ENCODE measurements at regions not wholly inside any gene's neighbourhood (a gene's known extent, or its start where the extent isn't known, plus 50 kb on each side); places are given as distances from the start of the nearest gene placed in this dataset.

GRCh38 chr20:34163307-34163706, 51.3 kb upstream of the EIF2S2 start:
- DNase-seq = no peak
- Histone ChIP-seq H3K36me3 (ENCODE audit: insufficient read depth, low read length) (no peaks in the 10 kb centered on the region), H3K9me2 (replicated peaks; ENCODE audit: insufficient read depth, low read length) (no peaks in the 10 kb centered on the region), H3K79me2 (ENCODE audit: low read length) (no peaks in the 10 kb centered on the region), H3K9me3 (ENCODE audit: low read length) (no peaks in the 10 kb centered on the region), H3K4me1 (ENCODE audit: low read length) (no peaks in the 10 kb centered on the region), H2AFZ (ENCODE audit: low read length) (no peak overlapping the region), H3K4me2 (ENCODE audit: low read depth, low read length, poor library complexity, severe bottlenecking) (no peak overlapping the region), H3K27ac (ENCODE audit: low read length) (no peak overlapping the region), H3K9ac (ENCODE audit: low read length) (no peak overlapping the region), H3K27me3 (ENCODE audit: low read length) (no peaks in the 10 kb centered on the region), H4K20me1 (ENCODE audit: insufficient read depth, low read depth, low read length) (no peaks in the 10 kb centered on the region), H3K4me3 (ENCODE audit: low read length) (no peak overlapping the region)

- Histone ChIP-seq H3K4me2 (ENCODE audit: low read depth, low read length, poor library complexity, severe bottlenecking) (no peak overlapping the region), H3K4me1 (ENCODE audit: low read length) (no peaks in the 10 kb centered on the region), H3K4me3 (ENCODE audit: low read length) (no peak overlapping the region), H3K9me2 (replicated peaks; ENCODE audit: insufficient read depth, low read length) (no peaks in the 10 kb centered on the region), H3K9ac (ENCODE audit: low read length) (no peak overlapping the region), H3K27ac (ENCODE audit: low read length) (no peak overlapping the region), H3K27me3 (ENCODE audit: low read length) (no peaks in the 10 kb centered on the region), H4K20me1 (ENCODE audit: insufficient read depth, low read depth, low read length) (no peaks in the 10 kb centered on the region), H3K79me2 (ENCODE audit: low read length) (no peaks in the 10 kb centered on the region), H3K36me3 (ENCODE audit: insufficient read depth, low read length) (no peaks in the 10 kb centered on the region), H2AFZ (ENCODE audit: low read length) (no peak overlapping the region), H3K9me3 (ENCODE audit: low read length) (no peaks in the 10 kb centered on the region)
- no peak for DNase-seq
Observed at GRCh38 chr20:34164381-34164984, 52.4 kb upstream of the EIF2S2 start.

GRCh38 chr20:34165018-34165619, 53.1 kb upstream of the EIF2S2 start:
- H2AFZ ChIP-seq (ENCODE audit: low read length) = no peak overlapping the region
- no peak overlapping the region for H3K4me2 ChIP-seq (ENCODE audit: low read depth, low read length, poor library complexity, severe bottlenecking)
- no peak overlapping the region for H3K4me3 ChIP-seq (ENCODE audit: low read length)
- no peaks in the 10 kb centered on the region for H3K79me2 ChIP-seq (ENCODE audit: low read length)
- H3K9me2 ChIP-seq (replicated peaks; ENCODE audit: insufficient read depth, low read length) = no peaks in the 10 kb centered on the region
- H3K36me3 ChIP-seq (ENCODE audit: insufficient read depth, low read length) = no peaks in the 10 kb centered on the region
- no peak for DNase-seq
- no peaks in the 10 kb centered on the region for H3K27me3 ChIP-seq (ENCODE audit: low read length)
- H4K20me1 ChIP-seq (ENCODE audit: insufficient read depth, low read depth, low read length) = no peaks in the 10 kb centered on the region
- H3K27ac ChIP-seq (ENCODE audit: low read length) = no peak overlapping the region
- no peaks in the 10 kb centered on the region for H3K9me3 ChIP-seq (ENCODE audit: low read length)
- H3K4me1 ChIP-seq (ENCODE audit: low read length) = no peaks in the 10 kb centered on the region
- no peak overlapping the region for H3K9ac ChIP-seq (ENCODE audit: low read length)

- no peaks in the 10 kb centered on the region for H3K9me3 ChIP-seq (ENCODE audit: low read length)
- H3K27ac ChIP-seq (ENCODE audit: low read length) = no peak overlapping the region
- H3K79me2 ChIP-seq (ENCODE audit: low read length) = no peaks in the 10 kb centered on the region
- H3K4me2 ChIP-seq (ENCODE audit: low read depth, low read length, poor library complexity, severe bottlenecking) = no peak overlapping the region
- H3K4me3 ChIP-seq (ENCODE audit: low read length) = no peak overlapping the region
- H4K20me1 ChIP-seq (ENCODE audit: insufficient read depth, low read depth, low read length) = no peaks in the 10 kb centered on the region
- H3K9ac ChIP-seq (ENCODE audit: low read length) = no peak overlapping the region
- H3K4me1 ChIP-seq (ENCODE audit: low read length) = no peaks in the 10 kb centered on the region
- H3K27me3 ChIP-seq (ENCODE audit: low read length) = no peaks in the 10 kb centered on the region
- H3K36me3 ChIP-seq (ENCODE audit: insufficient read depth, low read length) = no peaks in the 10 kb centered on the region
- no peaks in the 10 kb centered on the region for H3K9me2 ChIP-seq (replicated peaks; ENCODE audit: insufficient read depth, low read length)
- H2AFZ ChIP-seq (ENCODE audit: low read length) = no peak overlapping the region
- DNase-seq = no peak
Observed at GRCh38 chr20:34171640-34172039, 59.6 kb upstream of the EIF2S2 start.

GRCh38 chr20:34172926-34173325, 60.9 kb upstream of the EIF2S2 start:
- DNase-seq = no peak
- H3K9ac ChIP-seq (ENCODE audit: low read length) = no peak overlapping the region
- H3K9me2 ChIP-seq (replicated peaks; ENCODE audit: insufficient read depth, low read length) = no peaks in the 10 kb centered on the region
- H3K9me3 ChIP-seq (ENCODE audit: low read length) = no peaks in the 10 kb centered on the region
- H3K4me2 ChIP-seq (ENCODE audit: low read depth, low read length, poor library complexity, severe bottlenecking) = no peak overlapping the region
- H3K4me3 ChIP-seq (ENCODE audit: low read length) = no peak overlapping the region
- H3K27me3 ChIP-seq (ENCODE audit: low read length) = no peaks in the 10 kb centered on the region
- H3K79me2 ChIP-seq (ENCODE audit: low read length) = no peaks in the 10 kb centered on the region
- H3K36me3 ChIP-seq (ENCODE audit: insufficient read depth, low read length) = no peaks in the 10 kb centered on the region
- H2AFZ ChIP-seq (ENCODE audit: low read length) = no peak overlapping the region
- no peaks in the 10 kb centered on the region for H4K20me1 ChIP-seq (ENCODE audit: insufficient read depth, low read depth, low read length)
- H3K27ac ChIP-seq (ENCODE audit: low read length) = no peak overlapping the region
- H3K4me1 ChIP-seq (ENCODE audit: low read length) = no peaks in the 10 kb centered on the region

- Histone ChIP-seq H3K79me2 (ENCODE audit: low read length) (no peaks in the 10 kb centered on the region), H2AFZ (ENCODE audit: low read length) (no peak overlapping the region), H3K27ac (ENCODE audit: low read length) (no peak overlapping the region), H3K4me2 (ENCODE audit: low read depth, low read length, poor library complexity, severe bottlenecking) (no peak overlapping the region), H3K4me3 (ENCODE audit: low read length) (no peak overlapping the region), H3K9me2 (replicated peaks; ENCODE audit: insufficient read depth, low read length) (no peaks in the 10 kb centered on the region), H3K36me3 (ENCODE audit: insufficient read depth, low read length) (no peaks in the 10 kb centered on the region), H3K27me3 (ENCODE audit: low read length) (no peaks in the 10 kb centered on the region), H3K9ac (ENCODE audit: low read length) (no peak overlapping the region), H3K9me3 (ENCODE audit: low read length) (no peaks in the 10 kb centered on the region), H4K20me1 (ENCODE audit: insufficient read depth, low read depth, low read length) (no peaks in the 10 kb centered on the region), H3K4me1 (ENCODE audit: low read length) (no peaks in the 10 kb centered on the region)
- DNase-seq = no peak
Observed at GRCh38 chr20:34175079-34175478, 63.0 kb upstream of the EIF2S2 start.

GRCh38 chr20:34175879-34176278, 63.8 kb upstream of the EIF2S2 start:
- Histone ChIP-seq H2AFZ (ENCODE audit: low read length) (no peak overlapping the region), H3K79me2 (ENCODE audit: low read length) (no peaks in the 10 kb centered on the region)

GRCh38 chr20:34177052-34177451, 64.2 kb upstream of the ASIP start:
- Histone ChIP-seq H3K36me3 (ENCODE audit: insufficient read depth, low read length) (no peaks in the 10 kb centered on the region), H3K9ac (ENCODE audit: low read length) (no peak overlapping the region), H4K20me1 (ENCODE audit: insufficient read depth, low read depth, low read length) (no peaks in the 10 kb centered on the region), H3K9me2 (replicated peaks; ENCODE audit: insufficient read depth, low read length) (no peaks in the 10 kb centered on the region), H3K27ac (ENCODE audit: low read length) (no peak overlapping the region), H3K27me3 (ENCODE audit: low read length) (no peaks in the 10 kb centered on the region), H3K4me3 (ENCODE audit: low read length) (no peak overlapping the region), H3K79me2 (ENCODE audit: low read length) (no peaks in the 10 kb centered on the region), H3K4me1 (ENCODE audit: low read length) (0 out of 2 replicates have a peak, but pooled peaks cover 3% of the 10 kb centered on the region), H3K4me2 (ENCODE audit: low read depth, low read length, poor library complexity, severe bottlenecking) (no peak overlapping the region), H2AFZ (ENCODE audit: low read length) (no peak overlapping the region), H3K9me3 (ENCODE audit: low read length) (no peaks in the 10 kb centered on the region)
- DNase-seq = no peak

More at GRCh38 chr20:34175879-34176278, 63.8 kb upstream of the EIF2S2 start:
- Histone ChIP-seq H3K9me3 (ENCODE audit: low read length) (no peaks in the 10 kb centered on the region), H3K9me2 (replicated peaks; ENCODE audit: insufficient read depth, low read length) (no peaks in the 10 kb centered on the region), H3K4me2 (ENCODE audit: low read depth, low read length, poor library complexity, severe bottlenecking) (no peak overlapping the region), H3K27ac (ENCODE audit: low read length) (no peak overlapping the region), H3K9ac (ENCODE audit: low read length) (no peak overlapping the region), H3K36me3 (ENCODE audit: insufficient read depth, low read length) (no peaks in the 10 kb centered on the region), H3K27me3 (ENCODE audit: low read length) (no peaks in the 10 kb centered on the region), H3K4me1 (ENCODE audit: low read length) (no peaks in the 10 kb centered on the region), H3K4me3 (ENCODE audit: low read length) (no peak overlapping the region), H4K20me1 (ENCODE audit: insufficient read depth, low read depth, low read length) (no peaks in the 10 kb centered on the region)
- DNase-seq = no peak

Data from Karpas-422 (cell line).